WTC11 (cell line): ENCODE measurements at regions not wholly inside any gene's neighbourhood (a gene's known extent, or its start where the extent isn't known, plus 50 kb on each side); places are given as distances from the start of the nearest gene placed in this dataset.

ENCODE experiments used
- CBFB ChIP-seq: sonication (generic); formaldehyde crosslinking; IDR thresholded peaks from 2 replicates; pipeline ENCODE4 v1.8.1; 2022; ENCODE audit warnings: mild to moderate bottlenecking, low read depth, missing genetic modification reagents
- ELF4 ChIP-seq: sonication (generic); formaldehyde crosslinking; IDR thresholded peaks from 2 replicates; pipeline ENCODE4 v1.8.1; 2022; ENCODE audit warnings: low read depth, mild to moderate bottlenecking, moderate library complexity, missing genetic modification reagents
- NR1H2 ChIP-seq: sonication (generic); formaldehyde crosslinking; IDR thresholded peaks from 2 replicates; pipeline ENCODE4 v1.9.0; 2021; ENCODE audit warnings: mild to moderate bottlenecking, moderate library complexity, missing genetic modification reagents
- SMAD3 ChIP-seq: sonication (generic); formaldehyde crosslinking; IDR thresholded peaks from 2 replicates; pipeline ENCODE4 v1.8.0; 2022; ENCODE audit warnings: missing genetic modification reagents, mild to moderate bottlenecking, borderline replicate concordance
- TF ChIP-seq, protein P1 (sequence below): fragments of 200-600 bp; IDR thresholded peaks from 2 replicates; pipeline ENCODE4 v1.8.0; 2022; ENCODE audit warnings: antibody characterized with exemption
- TF ChIP-seq, protein P2 (sequence below): sonication (generic); formaldehyde crosslinking; IDR thresholded peaks from 2 replicates; pipeline ENCODE4 v1.8.1; 2023; ENCODE audit warnings: mild to moderate bottlenecking, missing genetic modification reagents, moderate library complexity
- TF ChIP-seq, protein P3 (sequence below): sonication (generic); formaldehyde crosslinking; IDR thresholded peaks from 2 replicates; pipeline ENCODE4 v1.8.0; 2022; ENCODE audit warnings: mild to moderate bottlenecking, missing genetic modification reagents
- TF ChIP-seq, protein P4 (sequence below): sonication (generic); formaldehyde crosslinking; IDR thresholded peaks from 2 replicates; pipeline ENCODE4 v1.8.0; 2023; ENCODE audit warnings: missing genetic modification reagents, mild to moderate bottlenecking, borderline replicate concordance
- TF ChIP-seq, protein P5 (sequence below): sonication (generic); formaldehyde crosslinking; IDR thresholded peaks from 2 replicates; pipeline ENCODE4 v1.8.1; 2023; ENCODE audit warnings: mild to moderate bottlenecking, moderate library complexity, missing genetic modification reagents
- TF ChIP-seq, protein P6 (sequence below): fragments of 250-450 bp; sonication (Bioruptor Pico); IDR thresholded peaks from 2 replicates; pipeline ENCODE4 v1.9.0; 2021; ENCODE audit warnings: mild to moderate bottlenecking, borderline replicate concordance

DNA sequence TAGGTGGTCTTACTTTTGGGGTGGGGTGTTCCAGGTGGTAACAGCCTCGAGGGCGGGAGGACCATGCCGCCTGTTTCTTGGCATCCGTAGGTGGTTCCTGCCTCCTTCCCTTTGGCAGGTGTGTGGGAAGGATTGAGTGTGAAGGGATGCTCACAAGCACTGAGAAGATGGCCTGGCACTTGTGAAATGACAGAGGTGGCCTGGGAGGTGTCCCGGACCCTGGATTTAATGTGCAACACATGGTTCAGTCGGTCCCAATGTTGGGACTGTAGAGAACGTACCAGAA lies 165.8 kb upstream of the FOXF1 start:
- TF ChIP-seq, protein P1, sequence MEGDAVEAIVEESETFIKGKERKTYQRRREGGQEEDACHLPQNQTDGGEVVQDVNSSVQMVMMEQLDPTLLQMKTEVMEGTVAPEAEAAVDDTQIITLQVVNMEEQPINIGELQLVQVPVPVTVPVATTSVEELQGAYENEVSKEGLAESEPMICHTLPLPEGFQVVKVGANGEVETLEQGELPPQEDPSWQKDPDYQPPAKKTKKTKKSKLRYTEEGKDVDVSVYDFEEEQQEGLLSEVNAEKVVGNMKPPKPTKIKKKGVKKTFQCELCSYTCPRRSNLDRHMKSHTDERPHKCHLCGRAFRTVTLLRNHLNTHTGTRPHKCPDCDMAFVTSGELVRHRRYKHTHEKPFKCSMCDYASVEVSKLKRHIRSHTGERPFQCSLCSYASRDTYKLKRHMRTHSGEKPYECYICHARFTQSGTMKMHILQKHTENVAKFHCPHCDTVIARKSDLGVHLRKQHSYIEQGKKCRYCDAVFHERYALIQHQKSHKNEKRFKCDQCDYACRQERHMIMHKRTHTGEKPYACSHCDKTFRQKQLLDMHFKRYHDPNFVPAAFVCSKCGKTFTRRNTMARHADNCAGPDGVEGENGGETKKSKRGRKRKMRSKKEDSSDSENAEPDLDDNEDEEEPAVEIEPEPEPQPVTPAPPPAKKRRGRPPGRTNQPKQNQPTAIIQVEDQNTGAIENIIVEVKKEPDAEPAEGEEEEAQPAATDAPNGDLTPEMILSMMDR, result no peak
- TF ChIP-seq, protein P2, sequence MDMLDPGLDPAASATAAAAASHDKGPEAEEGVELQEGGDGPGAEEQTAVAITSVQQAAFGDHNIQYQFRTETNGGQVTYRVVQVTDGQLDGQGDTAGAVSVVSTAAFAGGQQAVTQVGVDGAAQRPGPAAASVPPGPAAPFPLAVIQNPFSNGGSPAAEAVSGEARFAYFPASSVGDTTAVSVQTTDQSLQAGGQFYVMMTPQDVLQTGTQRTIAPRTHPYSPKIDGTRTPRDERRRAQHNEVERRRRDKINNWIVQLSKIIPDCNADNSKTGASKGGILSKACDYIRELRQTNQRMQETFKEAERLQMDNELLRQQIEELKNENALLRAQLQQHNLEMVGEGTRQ, result no peak
- TF ChIP-seq, protein P3, sequence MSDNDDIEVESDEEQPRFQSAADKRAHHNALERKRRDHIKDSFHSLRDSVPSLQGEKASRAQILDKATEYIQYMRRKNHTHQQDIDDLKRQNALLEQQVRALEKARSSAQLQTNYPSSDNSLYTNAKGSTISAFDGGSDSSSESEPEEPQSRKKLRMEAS (CRISPR knock-in tag), result no peak
- TF ChIP-seq CBFB (no peak), ELF4 (CRISPR knock-in tag) (no peak), SMAD3 (no peak), NR1H2 (no peak)
- TF ChIP-seq, protein P4, sequence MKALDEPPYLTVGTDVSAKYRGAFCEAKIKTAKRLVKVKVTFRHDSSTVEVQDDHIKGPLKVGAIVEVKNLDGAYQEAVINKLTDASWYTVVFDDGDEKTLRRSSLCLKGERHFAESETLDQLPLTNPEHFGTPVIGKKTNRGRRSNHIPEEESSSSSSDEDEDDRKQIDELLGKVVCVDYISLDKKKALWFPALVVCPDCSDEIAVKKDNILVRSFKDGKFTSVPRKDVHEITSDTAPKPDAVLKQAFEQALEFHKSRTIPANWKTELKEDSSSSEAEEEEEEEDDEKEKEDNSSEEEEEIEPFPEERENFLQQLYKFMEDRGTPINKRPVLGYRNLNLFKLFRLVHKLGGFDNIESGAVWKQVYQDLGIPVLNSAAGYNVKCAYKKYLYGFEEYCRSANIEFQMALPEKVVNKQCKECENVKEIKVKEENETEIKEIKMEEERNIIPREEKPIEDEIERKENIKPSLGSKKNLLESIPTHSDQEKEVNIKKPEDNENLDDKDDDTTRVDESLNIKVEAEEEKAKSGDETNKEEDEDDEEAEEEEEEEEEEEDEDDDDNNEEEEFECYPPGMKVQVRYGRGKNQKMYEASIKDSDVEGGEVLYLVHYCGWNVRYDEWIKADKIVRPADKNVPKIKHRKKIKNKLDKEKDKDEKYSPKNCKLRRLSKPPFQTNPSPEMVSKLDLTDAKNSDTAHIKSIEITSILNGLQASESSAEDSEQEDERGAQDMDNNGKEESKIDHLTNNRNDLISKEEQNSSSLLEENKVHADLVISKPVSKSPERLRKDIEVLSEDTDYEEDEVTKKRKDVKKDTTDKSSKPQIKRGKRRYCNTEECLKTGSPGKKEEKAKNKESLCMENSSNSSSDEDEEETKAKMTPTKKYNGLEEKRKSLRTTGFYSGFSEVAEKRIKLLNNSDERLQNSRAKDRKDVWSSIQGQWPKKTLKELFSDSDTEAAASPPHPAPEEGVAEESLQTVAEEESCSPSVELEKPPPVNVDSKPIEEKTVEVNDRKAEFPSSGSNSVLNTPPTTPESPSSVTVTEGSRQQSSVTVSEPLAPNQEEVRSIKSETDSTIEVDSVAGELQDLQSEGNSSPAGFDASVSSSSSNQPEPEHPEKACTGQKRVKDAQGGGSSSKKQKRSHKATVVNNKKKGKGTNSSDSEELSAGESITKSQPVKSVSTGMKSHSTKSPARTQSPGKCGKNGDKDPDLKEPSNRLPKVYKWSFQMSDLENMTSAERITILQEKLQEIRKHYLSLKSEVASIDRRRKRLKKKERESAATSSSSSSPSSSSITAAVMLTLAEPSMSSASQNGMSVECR (CRISPR knock-in tag), result no peak
- TF ChIP-seq, protein P5, sequence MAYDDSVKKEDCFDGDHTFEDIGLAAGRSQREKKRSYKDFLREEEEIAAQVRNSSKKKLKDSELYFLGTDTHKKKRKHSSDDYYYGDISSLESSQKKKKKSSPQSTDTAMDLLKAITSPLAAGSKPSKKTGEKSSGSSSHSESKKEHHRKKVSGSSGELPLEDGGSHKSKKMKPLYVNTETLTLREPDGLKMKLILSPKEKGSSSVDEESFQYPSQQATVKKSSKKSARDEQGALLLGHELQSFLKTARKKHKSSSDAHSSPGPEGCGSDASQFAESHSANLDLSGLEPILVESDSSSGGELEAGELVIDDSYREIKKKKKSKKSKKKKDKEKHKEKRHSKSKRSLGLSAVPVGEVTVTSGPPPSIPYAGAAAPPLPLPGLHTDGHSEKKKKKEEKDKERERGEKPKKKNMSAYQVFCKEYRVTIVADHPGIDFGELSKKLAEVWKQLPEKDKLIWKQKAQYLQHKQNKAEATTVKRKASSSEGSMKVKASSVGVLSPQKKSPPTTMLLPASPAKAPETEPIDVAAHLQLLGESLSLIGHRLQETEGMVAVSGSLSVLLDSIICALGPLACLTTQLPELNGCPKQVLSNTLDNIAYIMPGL, result no peak
- TF ChIP-seq, protein P6, sequence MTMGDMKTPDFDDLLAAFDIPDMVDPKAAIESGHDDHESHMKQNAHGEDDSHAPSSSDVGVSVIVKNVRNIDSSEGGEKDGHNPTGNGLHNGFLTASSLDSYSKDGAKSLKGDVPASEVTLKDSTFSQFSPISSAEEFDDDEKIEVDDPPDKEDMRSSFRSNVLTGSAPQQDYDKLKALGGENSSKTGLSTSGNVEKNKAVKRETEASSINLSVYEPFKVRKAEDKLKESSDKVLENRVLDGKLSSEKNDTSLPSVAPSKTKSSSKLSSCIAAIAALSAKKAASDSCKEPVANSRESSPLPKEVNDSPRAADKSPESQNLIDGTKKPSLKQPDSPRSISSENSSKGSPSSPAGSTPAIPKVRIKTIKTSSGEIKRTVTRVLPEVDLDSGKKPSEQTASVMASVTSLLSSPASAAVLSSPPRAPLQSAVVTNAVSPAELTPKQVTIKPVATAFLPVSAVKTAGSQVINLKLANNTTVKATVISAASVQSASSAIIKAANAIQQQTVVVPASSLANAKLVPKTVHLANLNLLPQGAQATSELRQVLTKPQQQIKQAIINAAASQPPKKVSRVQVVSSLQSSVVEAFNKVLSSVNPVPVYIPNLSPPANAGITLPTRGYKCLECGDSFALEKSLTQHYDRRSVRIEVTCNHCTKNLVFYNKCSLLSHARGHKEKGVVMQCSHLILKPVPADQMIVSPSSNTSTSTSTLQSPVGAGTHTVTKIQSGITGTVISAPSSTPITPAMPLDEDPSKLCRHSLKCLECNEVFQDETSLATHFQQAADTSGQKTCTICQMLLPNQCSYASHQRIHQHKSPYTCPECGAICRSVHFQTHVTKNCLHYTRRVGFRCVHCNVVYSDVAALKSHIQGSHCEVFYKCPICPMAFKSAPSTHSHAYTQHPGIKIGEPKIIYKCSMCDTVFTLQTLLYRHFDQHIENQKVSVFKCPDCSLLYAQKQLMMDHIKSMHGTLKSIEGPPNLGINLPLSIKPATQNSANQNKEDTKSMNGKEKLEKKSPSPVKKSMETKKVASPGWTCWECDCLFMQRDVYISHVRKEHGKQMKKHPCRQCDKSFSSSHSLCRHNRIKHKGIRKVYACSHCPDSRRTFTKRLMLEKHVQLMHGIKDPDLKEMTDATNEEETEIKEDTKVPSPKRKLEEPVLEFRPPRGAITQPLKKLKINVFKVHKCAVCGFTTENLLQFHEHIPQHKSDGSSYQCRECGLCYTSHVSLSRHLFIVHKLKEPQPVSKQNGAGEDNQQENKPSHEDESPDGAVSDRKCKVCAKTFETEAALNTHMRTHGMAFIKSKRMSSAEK (CRISPR knock-in tag), result no peak
